ENCODE measurements at regions not wholly inside any gene's neighbourhood (a gene's known extent, or its start where the extent isn't known, plus 50 kb on each side); places are given as distances from the start of the nearest gene placed in this dataset.

DNA sequence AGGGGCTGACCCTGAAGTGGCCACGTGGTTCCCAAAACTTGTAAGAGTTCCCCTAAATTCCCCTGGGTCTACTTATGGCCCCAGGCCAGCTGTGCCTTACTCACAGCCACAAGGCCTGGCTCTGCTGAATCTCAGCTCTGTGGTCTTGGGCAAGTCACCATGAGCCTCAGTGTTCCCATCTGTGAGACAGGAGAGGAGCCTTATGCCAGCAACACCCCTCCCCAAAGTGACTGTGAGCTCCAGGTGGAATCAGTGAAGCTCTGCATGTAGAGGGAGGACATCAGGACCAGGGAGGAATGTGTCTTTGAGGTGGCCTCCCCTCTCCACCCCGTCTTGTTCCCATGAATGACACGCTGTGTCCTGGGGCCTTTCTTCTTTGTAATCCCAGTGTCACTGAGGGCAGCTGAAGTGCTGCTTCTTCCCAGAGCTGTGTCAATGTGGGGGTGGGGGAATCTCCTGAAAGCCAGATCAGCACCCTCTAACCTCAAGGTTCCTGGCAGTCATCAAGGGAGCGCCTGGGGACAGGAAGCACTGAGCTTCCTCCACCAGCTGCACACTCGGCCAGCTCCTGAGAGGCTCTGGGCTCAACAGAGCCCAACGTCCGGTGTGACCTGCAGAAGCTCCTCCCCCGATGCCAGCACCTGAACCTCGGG is 258.9 kb downstream of the UACA start:
- no peak for DNase-seq

GRCh38 chr15:70503798-70504298 is 259.5 kb downstream of the UACA start:
- DNase-seq = no peak

DNA sequence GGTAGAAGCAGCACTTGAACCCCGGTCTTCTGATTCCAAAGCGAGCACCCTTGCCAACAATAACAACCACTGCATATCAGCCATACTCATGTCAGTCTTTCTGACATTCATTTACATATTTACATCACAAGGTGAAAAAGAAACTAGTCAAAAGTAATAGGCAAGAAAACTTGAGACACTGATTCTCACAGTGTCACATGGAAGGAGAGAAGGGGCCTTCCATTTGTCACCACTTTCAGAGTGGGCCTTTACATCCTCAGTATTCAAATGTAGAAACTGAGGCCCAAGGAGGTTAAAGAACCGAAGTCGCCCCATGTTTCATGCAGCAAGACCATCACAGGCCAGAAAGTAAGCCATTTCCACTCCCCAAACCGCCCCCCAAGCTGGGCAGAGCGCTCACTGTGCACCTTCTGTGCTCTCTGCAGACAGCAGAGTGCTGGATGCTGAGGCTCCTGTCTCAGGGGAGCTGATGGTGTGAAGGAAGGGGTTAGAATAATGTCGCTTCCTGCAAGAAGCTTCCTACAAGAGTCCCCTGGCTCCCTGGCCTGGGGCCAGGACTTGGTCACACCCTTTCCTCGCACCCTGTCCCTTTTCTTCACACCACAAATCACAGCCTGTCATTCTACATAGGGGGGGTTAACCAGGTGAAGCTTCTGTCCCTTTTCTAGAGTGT is 260.1 kb downstream of the UACA start:
- no peak for DNase-seq

GRCh38 chr15:70502529-70502928 is 260.8 kb downstream of the UACA start:
- no peak for DNase-seq

GRCh38 chr15:70501849-70502248 is 261.5 kb downstream of the UACA start:
- DNase-seq = no peak

DNA sequence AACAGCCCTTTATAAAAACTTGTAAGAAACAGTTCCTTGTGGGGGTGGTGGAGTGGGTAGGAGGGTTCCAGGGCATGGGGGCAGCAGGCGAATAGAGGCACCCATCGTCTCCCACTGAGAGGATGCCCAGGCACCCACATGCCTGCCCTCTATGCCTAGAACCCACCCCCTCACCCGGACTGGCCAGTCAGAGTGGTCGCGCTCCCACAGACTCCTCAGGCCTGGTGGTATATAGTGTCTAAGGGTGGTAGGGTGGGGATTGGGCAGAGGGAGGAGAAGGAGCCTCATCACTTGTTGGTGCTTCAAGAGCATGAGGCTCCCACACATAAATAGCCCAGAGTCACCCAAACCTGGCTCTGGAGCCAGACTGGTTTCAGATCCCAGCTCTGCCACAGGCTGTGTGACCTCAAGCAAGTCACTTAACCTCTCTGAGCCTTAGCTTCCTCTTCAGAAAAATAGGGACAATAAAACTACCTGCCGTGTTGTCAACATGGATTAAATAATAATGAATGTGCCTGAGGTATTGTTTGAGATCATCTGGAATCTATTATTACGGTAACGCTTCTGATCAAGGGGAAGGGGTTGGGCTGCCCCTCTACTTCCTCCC is 262.1 kb downstream of the UACA start:
- DNase-seq = no peak

DNA sequence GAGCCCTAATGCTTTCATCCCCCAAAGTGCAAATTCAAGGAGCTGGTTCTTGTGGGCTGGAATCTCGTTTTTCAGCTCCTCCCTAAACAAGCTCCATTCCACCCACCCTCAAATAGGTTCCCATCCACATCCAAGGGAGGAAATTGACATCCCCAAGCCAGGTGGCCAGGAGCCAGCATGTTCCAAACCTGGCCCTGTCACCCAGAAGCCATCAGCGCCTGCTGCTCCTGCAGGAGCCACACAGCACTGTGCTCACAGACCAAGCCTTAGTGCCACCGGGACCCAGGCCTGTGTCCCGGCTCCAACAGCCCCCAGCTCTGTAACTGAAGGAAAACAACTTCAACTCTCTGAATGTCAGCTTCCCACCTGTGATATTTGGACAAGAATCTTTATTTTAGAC is 263.6 kb downstream of the UACA start:
- DNase-seq = no peak

- no peak for DNase-seq
Measured at GRCh38 chr15:70498096-70498626, 265.2 kb downstream of the UACA start.

DNA sequence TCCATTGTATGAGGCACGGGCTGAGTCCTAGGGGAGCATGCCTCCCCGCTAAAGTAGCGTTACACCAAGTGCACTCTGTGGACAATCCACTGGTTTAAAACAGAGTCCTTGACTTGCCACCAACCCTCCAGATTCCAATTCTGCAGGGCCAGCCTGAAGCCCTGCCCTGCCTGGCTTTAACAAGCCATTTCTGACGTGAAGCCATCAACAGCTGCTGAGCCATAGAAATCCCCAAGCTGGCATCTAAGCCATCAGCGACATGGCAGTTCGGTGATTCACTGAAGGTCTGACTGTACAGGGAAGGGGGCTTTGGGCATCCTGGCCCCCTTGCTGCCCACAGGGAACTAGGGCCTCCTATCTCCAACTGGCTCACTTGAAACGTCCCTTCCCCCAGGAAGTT is 265.7 kb downstream of the UACA start:
- DNase-seq = no peak

DNA sequence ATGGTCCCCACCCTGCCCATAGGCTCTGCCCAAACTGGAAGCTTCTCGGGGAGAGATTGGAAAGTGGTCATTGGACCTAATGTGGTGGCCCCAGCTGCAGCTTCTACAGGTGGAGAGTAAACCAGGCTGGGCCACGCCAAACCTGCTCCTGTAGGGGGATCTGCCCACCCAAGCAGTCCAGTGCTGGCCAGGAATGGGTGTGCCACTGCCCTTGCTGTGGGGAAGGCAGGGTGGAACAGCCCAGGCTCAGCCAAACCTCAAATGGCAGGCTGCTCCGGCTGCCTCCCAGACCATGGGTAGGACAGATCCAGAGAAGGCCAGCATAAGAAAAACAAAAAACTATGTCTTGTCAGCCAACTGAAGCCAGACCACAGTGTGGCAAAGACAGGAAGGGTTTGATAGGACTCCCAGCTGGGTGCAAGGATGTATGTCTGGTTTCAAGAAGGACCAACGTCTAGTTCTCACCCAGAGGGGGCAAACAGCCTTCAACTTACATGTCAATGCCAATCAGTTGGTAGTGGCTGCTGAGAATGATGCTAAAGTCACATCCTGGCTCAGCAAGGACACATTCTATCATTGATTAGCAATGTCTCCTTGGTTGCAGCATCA is 267.3 kb downstream of the UACA start:
- no peak for DNase-seq

DNA sequence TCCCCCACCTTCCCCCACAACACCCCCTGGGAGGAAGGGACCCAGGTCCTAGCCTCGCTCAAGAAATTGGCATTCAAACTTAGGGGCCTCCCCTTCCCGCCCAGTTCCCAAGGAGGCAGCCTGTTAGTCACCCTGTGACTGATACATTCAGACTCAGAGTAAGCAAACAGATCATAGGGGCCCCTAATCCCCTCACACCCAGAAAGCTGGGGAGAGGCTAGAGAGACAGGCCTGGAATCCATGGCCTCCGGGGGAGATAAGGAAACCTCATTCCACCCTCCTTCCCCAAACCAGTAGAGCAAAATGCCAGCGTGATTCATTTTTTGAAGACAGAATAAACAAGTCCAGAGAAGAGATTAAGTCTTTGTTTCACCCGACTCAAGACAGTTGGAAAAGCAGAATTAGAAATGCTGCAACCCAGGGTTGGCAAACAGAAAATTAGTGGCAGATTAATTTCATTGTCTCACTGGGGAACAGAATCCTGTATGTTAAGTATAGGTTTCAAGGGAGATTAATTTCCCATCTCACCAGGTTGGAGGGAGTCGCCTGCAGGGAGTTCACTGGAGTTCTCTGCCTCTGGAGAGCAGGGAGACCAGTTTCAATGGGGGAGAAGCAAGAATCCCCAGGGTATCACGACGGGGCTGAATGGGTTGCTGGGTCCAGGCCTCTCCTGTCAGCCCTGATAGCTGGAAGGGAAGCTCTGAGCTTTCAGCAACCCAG is 268.3 kb downstream of the UACA start:
- no peak for DNase-seq

DNA sequence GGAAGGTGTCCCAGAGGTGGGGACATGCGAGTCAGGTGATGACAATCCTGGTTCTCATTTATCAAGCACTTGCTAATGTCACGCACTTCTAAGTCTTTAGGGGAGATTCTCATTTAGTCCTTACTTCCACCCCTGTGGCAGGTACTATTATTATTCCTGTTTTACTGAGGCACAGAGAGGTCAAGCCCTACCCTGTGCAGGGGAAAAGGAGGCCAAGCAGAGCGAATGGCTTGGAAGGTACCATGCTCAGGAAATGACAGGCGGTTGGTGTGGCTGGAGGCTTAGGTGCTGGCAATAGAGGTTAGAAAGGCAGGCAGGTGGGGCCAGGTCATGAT is 268.9 kb downstream of the UACA start:
- DNase-seq = no peak

- DNase-seq = no peak
Measured at GRCh38 chr15:70493787-70494516, 269.4 kb downstream of the UACA start.

DNA sequence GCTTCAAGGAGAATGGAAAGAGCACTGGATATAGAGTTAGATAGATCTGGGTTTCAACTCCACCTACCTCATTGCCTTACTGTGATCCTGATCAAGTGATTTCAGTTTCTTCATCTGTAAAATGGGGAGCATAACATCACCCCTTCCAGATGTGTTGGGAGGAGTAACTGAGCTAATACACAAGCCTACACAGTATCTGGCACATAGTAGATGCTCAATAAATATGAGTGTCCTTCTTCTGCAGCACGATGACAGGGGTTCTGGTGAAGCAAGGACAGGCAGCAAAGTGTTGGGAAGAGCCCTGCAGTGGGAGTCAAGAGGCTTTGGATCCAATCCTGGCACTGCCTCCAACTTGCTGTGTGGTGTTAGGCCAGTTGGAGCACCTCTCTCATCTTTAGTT is 270.0 kb downstream of the UACA start:
- DNase-seq = no peak

GRCh38 chr15:70492240-70493177 is 270.8 kb downstream of the UACA start:
- DNase-seq = peak; percentile 63

DNA sequence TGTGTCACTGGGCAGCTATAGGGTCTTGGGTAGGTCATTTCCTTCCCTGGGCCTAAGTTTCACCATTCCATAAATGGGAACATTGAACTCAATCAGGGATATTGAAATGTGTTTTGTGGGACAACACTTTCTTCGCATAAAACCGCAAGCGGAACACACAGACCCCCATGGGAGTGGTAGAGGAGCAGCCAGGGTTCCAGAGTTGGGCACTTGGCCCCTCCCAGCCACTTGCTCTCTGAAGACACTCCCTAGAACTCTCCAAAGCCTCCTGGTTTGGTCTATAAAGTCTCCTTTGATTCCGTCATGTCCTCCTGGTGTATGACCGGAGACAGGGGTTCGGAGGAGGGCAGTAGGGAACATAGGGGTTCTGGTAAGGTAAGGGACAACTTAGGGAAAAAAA is 271.7 kb downstream of the UACA start:
- DNase-seq = no peak

DNA sequence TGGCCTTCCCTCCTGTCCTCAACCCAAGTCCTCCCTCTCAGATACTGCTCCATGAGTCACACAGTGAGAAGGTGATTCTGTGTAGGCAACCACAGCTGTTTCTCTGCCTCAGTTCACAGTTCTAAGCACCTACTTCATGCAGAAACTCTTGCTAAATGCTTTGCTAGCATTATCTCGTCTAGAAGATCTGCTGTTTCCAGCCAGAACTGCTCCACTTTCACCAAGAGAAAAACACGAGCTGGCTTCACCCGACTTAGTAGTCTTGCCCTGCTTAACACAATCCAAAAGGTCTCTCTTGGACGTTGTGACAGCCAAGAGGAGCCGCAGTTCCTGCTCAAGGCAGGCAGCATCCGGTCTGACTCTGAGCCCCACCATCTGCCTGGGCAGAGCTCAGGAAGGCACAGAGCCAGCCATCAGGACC is 272.1 kb downstream of the UACA start:
- no peak for DNase-seq

- no peak for DNase-seq
Measured at GRCh38 chr15:70490838-70491155, 272.6 kb downstream of the UACA start.

- no peak for DNase-seq
Measured at GRCh38 chr15:70490148-70490837, 273.1 kb downstream of the UACA start.
